K562 (cell line): ENCODE measurements at regions not wholly inside any gene's neighbourhood (a gene's known extent, or its start where the extent isn't known, plus 50 kb on each side); places are given as distances from the start of the nearest gene placed in this dataset.

ENCODE experiments used
- BHLHE40 ChIP-seq: IDR thresholded peaks from 2 replicates; pipeline ENCODE4 v1.6.1; 2011; ENCODE audit warnings: low read length, improper control_type of control experiment
- ETV5 ChIP-seq: sonication (generic); formaldehyde crosslinking; IDR thresholded peaks from 2 replicates; pipeline ENCODE4 v1.4.0; 2020; ENCODE audit warnings: low read depth, mild to moderate bottlenecking, missing genetic modification reagents
- HDGF ChIP-seq: fragments of 450-650 bp; IDR thresholded peaks from 2 replicates; pipeline ENCODE4 v1.6.1; 2016
- KLF16 ChIP-seq: IDR thresholded peaks from 2 replicates; pipeline ENCODE4 v1.6.1; 2016; ENCODE audit warnings: antibody characterized with exemption
- RFX5 ChIP-seq: IDR thresholded peaks from 2 replicates; pipeline ENCODE4 v1.6.1; 2011; ENCODE audit warnings: low read depth, mild to moderate bottlenecking, improper control_type of control experiment, low read length
- SIN3A ChIP-seq, 2 experiments: fragments of 150-350 bp in 1 of 2; IDR thresholded peaks; 2 replicates each; pipeline ENCODE4 v1.6.1; 2011 to 2016; ENCODE audit warnings: borderline replicate concordance in 2 of 2, low read depth in 2 of 2, low read length in 2 of 2, mild to moderate bottlenecking in 2 of 2, moderate library complexity in 2 of 2; ENCODE audit not compliant: control insufficient read depth in 1 of 2
- TAF1 ChIP-seq: IDR thresholded peaks from 2 replicates; pipeline ENCODE4 v1.6.1; 2011; ENCODE audit warnings: mild to moderate bottlenecking, low read length, moderate library complexity; ENCODE audit not compliant: insufficient read depth, control insufficient read depth, severe bottlenecking; ENCODE audit errors: extremely low read depth
- TEAD4 ChIP-seq, 2 experiments: sonication (generic) in 1 of 2; formaldehyde crosslinking in 1 of 2; IDR thresholded peaks; 2 replicates each; pipeline versions ENCODE4 v1.6.1 to v1.8.0; 2012 to 2022; ENCODE audit warnings: borderline replicate concordance in 1 of 2, inconsistent platforms in 1 of 2, low read length in 1 of 2, mild to moderate bottlenecking in 1 of 2, missing genetic modification reagents in 1 of 2
- ZNF140 ChIP-seq: fragments of 250-450 bp; sonication (Bioruptor Pico); IDR thresholded peaks from 2 replicates; pipeline ENCODE4 v1.8.0; 2021; ENCODE audit warnings: moderate library complexity, mild to moderate bottlenecking, inconsistent platforms
- TF ChIP-seq, protein P1 (sequence below), 2 experiments: fragments of 450-650 bp; formaldehyde crosslinking in 1 of 2; IDR thresholded peaks; 2 replicates each; pipeline versions ENCODE4 v1.4.0 to v1.6.1; 2014 to 2020; ENCODE audit warnings: mild to moderate bottlenecking in 2 of 2, borderline replicate concordance in 1 of 2, low read depth in 1 of 2

DNA sequence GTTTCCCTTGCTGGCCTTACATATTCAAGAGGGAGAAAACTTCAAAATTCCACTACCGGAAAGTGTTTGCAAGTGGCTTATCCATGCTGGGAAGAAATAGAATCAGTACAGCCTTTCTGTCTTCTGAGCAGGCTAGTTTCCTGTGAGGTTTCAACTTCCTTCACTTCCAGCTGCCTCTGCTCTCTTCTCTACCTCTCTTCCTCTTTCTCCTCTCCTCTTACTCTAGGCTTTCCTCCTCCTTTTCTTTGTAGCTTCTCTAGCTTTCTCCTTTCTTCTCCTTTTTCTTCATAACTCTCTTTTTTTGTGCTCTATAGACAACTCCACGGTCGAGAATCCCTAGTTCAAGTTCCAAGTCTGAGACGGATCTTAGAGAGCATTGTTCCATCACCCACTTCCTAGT, 421.8 kb downstream of the ETS1 start:
- TF ChIP-seq, protein P1, sequence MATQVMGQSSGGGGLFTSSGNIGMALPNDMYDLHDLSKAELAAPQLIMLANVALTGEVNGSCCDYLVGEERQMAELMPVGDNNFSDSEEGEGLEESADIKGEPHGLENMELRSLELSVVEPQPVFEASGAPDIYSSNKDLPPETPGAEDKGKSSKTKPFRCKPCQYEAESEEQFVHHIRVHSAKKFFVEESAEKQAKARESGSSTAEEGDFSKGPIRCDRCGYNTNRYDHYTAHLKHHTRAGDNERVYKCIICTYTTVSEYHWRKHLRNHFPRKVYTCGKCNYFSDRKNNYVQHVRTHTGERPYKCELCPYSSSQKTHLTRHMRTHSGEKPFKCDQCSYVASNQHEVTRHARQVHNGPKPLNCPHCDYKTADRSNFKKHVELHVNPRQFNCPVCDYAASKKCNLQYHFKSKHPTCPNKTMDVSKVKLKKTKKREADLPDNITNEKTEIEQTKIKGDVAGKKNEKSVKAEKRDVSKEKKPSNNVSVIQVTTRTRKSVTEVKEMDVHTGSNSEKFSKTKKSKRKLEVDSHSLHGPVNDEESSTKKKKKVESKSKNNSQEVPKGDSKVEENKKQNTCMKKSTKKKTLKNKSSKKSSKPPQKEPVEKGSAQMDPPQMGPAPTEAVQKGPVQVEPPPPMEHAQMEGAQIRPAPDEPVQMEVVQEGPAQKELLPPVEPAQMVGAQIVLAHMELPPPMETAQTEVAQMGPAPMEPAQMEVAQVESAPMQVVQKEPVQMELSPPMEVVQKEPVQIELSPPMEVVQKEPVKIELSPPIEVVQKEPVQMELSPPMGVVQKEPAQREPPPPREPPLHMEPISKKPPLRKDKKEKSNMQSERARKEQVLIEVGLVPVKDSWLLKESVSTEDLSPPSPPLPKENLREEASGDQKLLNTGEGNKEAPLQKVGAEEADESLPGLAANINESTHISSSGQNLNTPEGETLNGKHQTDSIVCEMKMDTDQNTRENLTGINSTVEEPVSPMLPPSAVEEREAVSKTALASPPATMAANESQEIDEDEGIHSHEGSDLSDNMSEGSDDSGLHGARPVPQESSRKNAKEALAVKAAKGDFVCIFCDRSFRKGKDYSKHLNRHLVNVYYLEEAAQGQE (IDR thresholded peaks at IDR 0.05; ENCODE audit: borderline replicate concordance): no peak
- TF ChIP-seq, protein P1 (CRISPR knock-in tag; IDR thresholded peaks at IDR 0.05; ENCODE audit: low read depth): no peak
- TF ChIP-seq HDGF: no peak
- TF ChIP-seq TAF1: no peak
- no peak for TF ChIP-seq SIN3A (IDR thresholded peaks at IDR 0.05; ENCODE audit: borderline replicate concordance in 2 of 2, control insufficient read depth in 1 of 2, low read depth in 2 of 2, low read length in 2 of 2)
- TF ChIP-seq BHLHE40: no peak
- TF ChIP-seq ETV5 (CRISPR knock-in tag): no peak
- TF ChIP-seq RFX5: no peak
- no peak for TF ChIP-seq ZNF140 (CRISPR knock-in tag)
- TF ChIP-seq TEAD4 (IDR thresholded peaks at IDR 0.05; ENCODE audit: low read length): no peak
- no peak for TF ChIP-seq TEAD4 (CRISPR knock-in tag; IDR thresholded peaks at IDR 0.05; ENCODE audit: borderline replicate concordance)
- TF ChIP-seq KLF16: no peak
